ENCODE measurements at regions not wholly inside any gene's neighbourhood (a gene's known extent, or its start where the extent isn't known, plus 50 kb on each side); places are given as distances from the start of the nearest gene placed in this dataset.
"Not testable (repeated sequence)": the region's sequence is repeated elsewhere in the genome, so short reads cannot be mapped to it uniquely, and the experiment has no call there.

GRCh38 chr7:156035387-156035786 is 223.1 kb upstream of the SHH start:
- DNase-seq (ENCODE audit: low read depth) = not testable (repeated sequence)

DNA sequence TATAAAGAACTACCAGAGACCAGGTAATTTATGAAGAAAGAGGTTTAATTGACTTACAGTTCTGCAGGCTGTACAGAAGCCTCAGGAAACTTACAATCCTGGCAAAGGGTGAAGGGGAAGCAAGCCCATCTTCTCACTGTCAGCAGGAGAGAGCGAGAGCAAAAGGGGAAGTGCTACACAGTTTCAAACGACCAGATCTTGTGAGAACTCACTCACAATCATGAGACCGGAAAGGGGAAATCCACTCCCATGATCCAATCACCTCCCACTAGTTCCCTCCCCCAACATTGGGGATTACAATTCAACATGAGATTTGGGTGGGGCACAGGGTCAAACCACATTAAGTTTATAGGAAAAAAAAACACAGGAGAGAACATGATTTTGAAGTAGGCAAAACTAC is 222.1 kb upstream of the SHH start:
- no peak for DNase-seq (ENCODE audit: low read depth)

GRCh38 chr7:156032973-156033372 is 220.7 kb upstream of the SHH start:
- DNase-seq (ENCODE audit: low read depth) = no peak

- no peak for DNase-seq (ENCODE audit: low read depth)
Observed at GRCh38 chr7:156031679-156032478, 219.6 kb upstream of the SHH start.

- no peak for DNase-seq (ENCODE audit: low read depth)
Observed at GRCh38 chr7:156029460-156030007, 217.3 kb upstream of the SHH start.

GRCh38 chr7:156028521-156028920 is 216.3 kb upstream of the SHH start:
- DNase-seq (ENCODE audit: low read depth) = no peak

- DNase-seq (ENCODE audit: low read depth) = no peak
Observed at GRCh38 chr7:156027821-156028220, 215.6 kb upstream of the SHH start.

- no peak for DNase-seq (ENCODE audit: low read depth)
Observed at GRCh38 chr7:156026603-156027002, 214.3 kb upstream of the SHH start.

- no peak for DNase-seq (ENCODE audit: low read depth)
Observed at GRCh38 chr7:156026076-156026600, 213.9 kb upstream of the SHH start.

DNA sequence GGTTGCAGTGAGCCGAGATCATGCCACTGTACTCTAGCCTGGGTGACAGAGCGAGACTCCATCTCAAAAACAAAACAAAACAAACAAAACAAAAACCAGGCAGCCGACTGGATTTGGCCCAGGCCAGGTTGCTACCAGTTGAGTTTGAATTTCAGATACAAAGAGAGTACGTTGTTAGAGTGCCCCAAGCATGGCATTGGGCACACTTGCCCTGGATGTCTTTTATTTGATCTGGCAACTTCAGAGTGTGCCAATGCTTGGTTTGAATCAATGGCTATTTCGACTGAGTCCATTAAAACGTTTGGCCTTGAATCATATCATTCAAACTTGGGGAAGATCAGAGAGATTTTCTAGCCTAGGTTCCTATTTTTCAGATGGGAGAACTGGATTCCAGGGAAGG is 213.4 kb upstream of the SHH start:
- DNase-seq (ENCODE audit: low read depth) = no peak

DNA sequence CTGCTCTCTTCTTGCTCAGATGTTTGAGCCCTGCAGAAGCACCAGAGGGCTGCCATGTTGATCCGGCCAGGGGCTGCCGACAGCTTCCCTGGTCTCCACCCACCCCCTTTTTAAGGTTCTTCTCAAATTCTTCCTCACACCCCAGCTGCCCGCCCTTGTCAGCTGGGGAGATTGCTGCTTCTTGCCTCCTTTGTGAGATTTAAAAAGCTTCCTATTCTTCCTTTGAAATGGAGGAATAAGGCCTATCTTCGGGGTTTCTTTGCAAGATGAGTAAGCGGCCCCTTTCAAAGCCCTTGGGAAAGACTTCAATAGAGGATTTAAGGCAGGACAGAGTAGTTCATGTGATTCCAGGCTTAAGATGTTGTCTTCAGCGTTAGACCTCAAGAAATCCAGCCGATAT is 211.9 kb upstream of the SHH start:
- DNase-seq (ENCODE audit: low read depth) = no peak

DNA sequence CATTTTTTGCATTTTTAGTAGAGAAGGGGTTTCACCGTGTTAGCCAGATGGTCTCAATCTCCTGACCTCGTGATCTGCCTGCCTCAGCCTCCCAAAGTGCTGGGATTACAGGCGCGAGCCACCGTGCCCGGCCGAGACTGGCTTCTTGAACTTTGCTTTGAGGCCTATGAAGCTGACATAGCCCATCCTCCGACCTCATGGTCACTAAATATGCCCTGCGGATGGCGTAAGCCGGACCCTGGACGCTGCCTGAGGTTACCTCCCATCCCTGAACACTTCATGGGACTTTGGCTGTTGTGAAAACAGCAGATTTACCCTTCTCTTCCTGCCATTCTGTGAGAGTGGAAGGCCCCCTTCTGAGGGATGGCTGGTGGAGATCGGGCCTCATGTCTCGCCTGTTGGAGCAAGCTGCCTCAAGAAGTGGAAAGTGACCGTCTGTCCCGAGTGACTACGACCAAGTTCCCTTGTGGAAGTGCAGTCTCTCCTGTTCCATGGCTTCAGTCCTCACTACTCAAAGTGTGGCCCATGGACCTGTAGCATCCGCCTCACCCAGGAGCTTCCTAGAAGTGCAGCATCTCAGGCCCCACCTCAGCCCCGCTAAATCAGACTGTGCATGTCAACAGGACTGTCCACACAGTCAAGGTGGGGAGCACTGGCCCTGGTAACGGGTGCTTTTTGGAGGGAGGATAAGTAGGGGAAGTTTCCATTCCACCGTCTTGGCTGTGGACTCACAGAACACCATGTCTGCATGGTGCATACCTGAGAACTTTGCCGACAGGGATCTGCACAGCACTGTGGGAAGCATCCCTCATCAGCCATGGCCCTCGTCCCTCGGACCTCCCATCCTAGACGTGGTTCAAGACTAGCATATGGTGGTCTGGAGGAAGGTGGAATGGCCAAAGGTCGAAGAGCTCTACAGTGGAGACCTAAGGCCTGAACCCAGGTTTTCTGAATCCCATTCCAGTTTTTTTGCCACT is 210.5 kb upstream of the SHH start:
- no peak for DNase-seq (ENCODE audit: low read depth)

GRCh38 chr7:156021471-156021870 is 209.2 kb upstream of the SHH start:
- no peak for DNase-seq (ENCODE audit: low read depth)

- DNase-seq (ENCODE audit: low read depth) = no peak
Observed at GRCh38 chr7:156020566-156020965, 208.3 kb upstream of the SHH start.

- no peak for DNase-seq (ENCODE audit: low read depth)
Observed at GRCh38 chr7:156019776-156020565, 207.7 kb upstream of the SHH start.

DNA sequence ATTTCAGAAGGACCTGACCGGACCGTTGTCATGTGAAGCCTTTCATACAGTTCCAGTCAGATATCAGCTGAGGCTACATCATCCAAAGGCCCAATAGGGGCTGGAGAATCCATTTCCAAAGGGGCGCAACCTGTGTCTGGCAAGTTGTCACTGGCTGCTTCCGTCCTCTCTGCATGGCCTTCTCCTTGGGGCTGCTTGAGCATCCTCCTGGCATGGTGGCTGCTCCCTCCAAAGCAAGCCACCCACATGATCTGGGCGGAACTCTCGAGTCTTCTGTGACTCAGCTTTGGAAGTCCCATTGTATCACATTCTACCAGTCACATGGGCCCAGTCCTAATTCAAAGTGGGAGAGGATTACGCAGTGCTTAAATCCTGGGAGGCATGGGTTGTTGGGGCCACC is 207.0 kb upstream of the SHH start:
- DNase-seq (ENCODE audit: low read depth) = no peak

- DNase-seq (ENCODE audit: low read depth) = no peak
Observed at GRCh38 chr7:156017916-156018700, 205.8 kb upstream of the SHH start.

GRCh38 chr7:156017431-156017830 is 205.2 kb upstream of the SHH start:
- no peak for DNase-seq (ENCODE audit: low read depth)

- DNase-seq (ENCODE audit: low read depth) = no peak
Observed at GRCh38 chr7:156015237-156016020, 203.2 kb upstream of the SHH start.

- DNase-seq (ENCODE audit: low read depth) = no peak
Observed at GRCh38 chr7:156014808-156015207, 202.5 kb upstream of the SHH start.

Data from iris pigment epithelial cell (primary cell).